IMR-90 (cell line): ENCODE measurements at regions not wholly inside any gene's neighbourhood (a gene's known extent, or its start where the extent isn't known, plus 50 kb on each side); places are given as distances from the start of the nearest gene placed in this dataset.

Experiments
- ATAC-seq: fragments of 200-7000 bp; cut with Tn5 transposase; 2 replicates; pipeline ENCODE4 v1.9.1; 2020; ENCODE audit warnings: low read depth, mild to moderate bottlenecking, moderate library complexity
- BruUV-seq: library from RNA; stranded (reverse); fragments of 400-500 nt; replicated peaks from 2 replicates; lab custom pipeline; 2021; lab: Mats Ljungman, UMichigan
- CTCF ChIA-PET: fragments of 300-600 bp; formaldehyde crosslinking; extraction: SDS; loops from one replicate; lab custom pipeline; 2021; ENCODE audit warnings: antibody characterized with exemption; lab: Yijun Ruan, JAX
- POLR2A ChIA-PET: fragments of 300-600 bp; sonication (Branson Sonifier 250); formaldehyde crosslinking; loops from one replicate; lab custom pipeline; 2022; ENCODE audit warnings: antibody characterized with exemption; ENCODE audit not compliant: unreplicated experiment; lab: Charles Lee
- DNase-seq: peaks from one replicate; pipeline ENCODE4 v3.0.0; 2013
- H2AFZ ChIP-seq: replicated peaks from 2 replicates; pipeline ENCODE3; 2013; ENCODE audit warnings: low read length, mild to moderate bottlenecking; ENCODE audit not compliant: poor library complexity
- H2AK5ac ChIP-seq: 2 replicates; pipeline ENCODE4 v1.6.1; 2013; ENCODE audit warnings: low read depth, low read length, inconsistent platforms
- H2AK9ac ChIP-seq: replicated peaks from 2 replicates; pipeline ENCODE3; 2013; ENCODE audit warnings: mild to moderate bottlenecking, low read depth, low read length, moderate library complexity; ENCODE audit not compliant: poor library complexity
- H2BK120ac ChIP-seq: 2 replicates; pipeline ENCODE4 v1.6.1; 2013; ENCODE audit warnings: low read depth, low read length, inconsistent platforms
- H2BK15ac ChIP-seq: 3 replicates; pipeline ENCODE4 v1.6.1; 2013; ENCODE audit warnings: low read depth, low read length, inconsistent platforms
- H2BK20ac ChIP-seq: 2 replicates; pipeline ENCODE4 v1.6.1; 2013; ENCODE audit warnings: low read depth, mild to moderate bottlenecking, inconsistent platforms, low read length, moderate library complexity
- H2BK5ac ChIP-seq: 2 replicates; pipeline ENCODE4 v1.6.1; 2013; ENCODE audit warnings: mild to moderate bottlenecking, low read depth, low read length, inconsistent platforms; ENCODE audit not compliant: poor library complexity, severe bottlenecking
- H3K14ac ChIP-seq: replicated peaks from 2 replicates; pipeline ENCODE4 v1.6.1; 2013; ENCODE audit warnings: low read depth, low read length, inconsistent platforms
- H3K18ac ChIP-seq: 2 replicates; pipeline ENCODE4 v1.6.1; 2013; ENCODE audit warnings: low read depth, low read length, control low read depth
- H3K23ac ChIP-seq: 2 replicates; pipeline ENCODE4 v1.6.1; 2013; ENCODE audit warnings: low read depth, low read length, inconsistent platforms
- H3K27ac ChIP-seq: 2 replicates; pipeline ENCODE4 v1.5.1; 2013; ENCODE audit warnings: mild to moderate bottlenecking, control low read depth, low read length; ENCODE audit not compliant: insufficient read depth
- H3K27me3 ChIP-seq: 2 replicates; pipeline ENCODE4 v1.6.1; 2013; ENCODE audit warnings: low read length; ENCODE audit not compliant: control insufficient read depth, insufficient read depth
- H3K36me3 ChIP-seq: 2 replicates; pipeline ENCODE4 v1.6.1; 2013; ENCODE audit warnings: low read length, mixed read lengths; ENCODE audit not compliant: control insufficient read depth, insufficient read depth
- H3K4ac ChIP-seq: 2 replicates; pipeline ENCODE4 v1.6.1; 2013; ENCODE audit warnings: low read depth, low read length, inconsistent platforms
- H3K4me1 ChIP-seq: 2 replicates; pipeline ENCODE4 v1.6.1; 2013; ENCODE audit warnings: low read length, mixed read lengths; ENCODE audit not compliant: control insufficient read depth, insufficient read depth
- H3K4me2 ChIP-seq: 2 replicates; pipeline ENCODE4 v1.6.1; 2013; ENCODE audit warnings: low read depth, mild to moderate bottlenecking, control low read depth, low read length, moderate library complexity
- H3K4me3 ChIP-seq: 2 replicates; pipeline ENCODE4 v1.5.1; 2013; ENCODE audit warnings: low read depth, mild to moderate bottlenecking, control low read depth, low read length, moderate library complexity; ENCODE audit not compliant: insufficient read depth
- H3K56ac ChIP-seq: 2 replicates; pipeline ENCODE4 v1.6.1; 2013; ENCODE audit warnings: low read length, inconsistent platforms; ENCODE audit not compliant: insufficient read depth; ENCODE audit errors: extremely low read depth
- H3K79me1 ChIP-seq, 2 experiments: 2 replicates each; pipeline ENCODE4 v1.6.1; 2013; ENCODE audit warnings: low read length in 2 of 2, inconsistent platforms in 1 of 2, low read depth in 1 of 2
- H3K9ac ChIP-seq: 2 replicates; pipeline ENCODE4 v1.6.1; 2013; ENCODE audit warnings: low read depth, low read length, control low read depth
- H3K9me1 ChIP-seq: 2 replicates; pipeline ENCODE4 v1.6.1; 2013; ENCODE audit warnings: low read length, inconsistent platforms; ENCODE audit not compliant: insufficient read depth
- H3K9me3 ChIP-seq: 2 replicates; pipeline ENCODE4 v1.6.1; 2013; ENCODE audit warnings: low read length; ENCODE audit not compliant: control insufficient read depth, insufficient read depth
- H4K20me1 ChIP-seq: 2 replicates; pipeline ENCODE4 v1.6.1; 2013; ENCODE audit warnings: low read length, inconsistent platforms; ENCODE audit not compliant: insufficient read depth
- H4K5ac ChIP-seq: 2 replicates; pipeline ENCODE4 v1.6.1; 2013; ENCODE audit warnings: mild to moderate bottlenecking, low read depth, low read length, control low read depth
- H4K8ac ChIP-seq, 2 experiments: 2 replicates each; pipeline ENCODE4 v1.6.1; 2013; ENCODE audit warnings: low read depth in 2 of 2, low read length in 2 of 2, control low read depth in 1 of 2, inconsistent platforms in 1 of 2
- H4K91ac ChIP-seq: 2 replicates; pipeline ENCODE4 v1.6.1; 2013; ENCODE audit warnings: low read depth, low read length, inconsistent platforms; ENCODE audit not compliant: insufficient read depth
- BHLHE40 ChIP-seq: fragments of 150-350 bp; IDR thresholded peaks from 2 replicates; pipeline ENCODE4 v1.6.1; 2016; ENCODE audit warnings: mild to moderate bottlenecking, low read depth, low read length
- CEBPB ChIP-seq: IDR thresholded peaks from 2 replicates; pipeline ENCODE4 v1.6.1; 2012; ENCODE audit warnings: low read depth, low read length, improper control_type of control experiment
- CHD1 ChIP-seq: IDR thresholded peaks from 2 replicates; pipeline ENCODE4 v1.6.1; 2012; ENCODE audit warnings: low read depth, low read length, improper control_type of control experiment
- CTCF ChIP-seq: conservative IDR thresholded peaks from 2 replicates; pipeline ENCODE4 v1.5.1; 2012; ENCODE audit warnings: mild to moderate bottlenecking, low read depth, low read length, improper control_type of control experiment
- ELK1 ChIP-seq: fragments of 150-350 bp; IDR thresholded peaks from 2 replicates; pipeline ENCODE4 v1.6.1; 2016; ENCODE audit warnings: low read depth, mild to moderate bottlenecking, low read length, moderate library complexity, borderline replicate concordance
- FOS ChIP-seq: fragments of 150-350 bp; IDR thresholded peaks from 2 replicates; pipeline ENCODE4 v1.6.1; 2016; ENCODE audit warnings: low read depth, low read length
- MAFK ChIP-seq: IDR thresholded peaks from 2 replicates; pipeline ENCODE4 v1.6.1; 2012; ENCODE audit warnings: low read depth, low read length, improper control_type of control experiment
- MAZ ChIP-seq: IDR thresholded peaks from 2 replicates; pipeline ENCODE4 v1.6.1; 2012; ENCODE audit warnings: low read depth, mild to moderate bottlenecking, low read length, improper control_type of control experiment, moderate library complexity, borderline replicate concordance
- MXI1 ChIP-seq: IDR thresholded peaks from 2 replicates; pipeline ENCODE4 v1.6.1; 2012; ENCODE audit warnings: low read depth, mild to moderate bottlenecking, low read length, moderate library complexity, borderline replicate concordance
- NFE2L2 ChIP-seq: fragments of 150-350 bp; IDR thresholded peaks from 2 replicates; pipeline ENCODE4 v1.6.1; 2016; ENCODE audit warnings: low read depth, mild to moderate bottlenecking, low read length
- RAD21 ChIP-seq: IDR thresholded peaks from 2 replicates; pipeline ENCODE4 v1.6.1; 2012; ENCODE audit warnings: low read length, improper control_type of control experiment
- RCOR1 ChIP-seq: IDR thresholded peaks from 2 replicates; pipeline ENCODE4 v1.6.1; 2012; ENCODE audit warnings: mild to moderate bottlenecking, low read length, improper control_type of control experiment; ENCODE audit not compliant: insufficient replicate concordance
- RFX5 ChIP-seq: IDR thresholded peaks from 2 replicates; pipeline ENCODE4 v1.8.0; 2012; ENCODE audit warnings: low read depth, mild to moderate bottlenecking, low read length, moderate library complexity
- SMC3 ChIP-seq: fragments of 150-350 bp; IDR thresholded peaks from 2 replicates; pipeline ENCODE4 v1.6.1; 2016; ENCODE audit warnings: low read depth, mild to moderate bottlenecking, antibody characterized with exemption, low read length, moderate library complexity
- WGBS, 2 experiments: methylation state at CpG; one replicate each; pipeline versions ENCODE4 v1.1.5 to v1.1.7; 2013; ENCODE audit warnings: missing lambda C conversion rate in 2 of 2; ENCODE audit not compliant: insufficient read length in 1 of 2; ENCODE audit errors: extremely low coverage in 2 of 2; 5-methylcytosine and 5-hydroxymethylcytosine counted together
- dilution Hi-C: fragments of 300-500 bp; cut with HindIII; formaldehyde crosslinking; loops from one replicate; pipeline ENCODE4 v1.14.3; 2018; ENCODE audit warnings: low sequenced_read_pairs; ENCODE audit not compliant: unreplicated experiment
- in situ Hi-C: fragments of 300-500 bp; cut with MboI; formaldehyde crosslinking; loops from 3 replicates; pipeline ENCODE4 v1.14.3; 2019; ENCODE audit warnings: low sequenced_read_pairs, inconsistent platforms, mixed read lengths
- intact Hi-C: fragments of 100-400 bp; cut with micrococcal nuclease; formaldehyde crosslinking; loops from 2 replicates; pipeline ENCODE4 v1.10.0; 2022

- ATAC-seq (peak; percentile 8; the same call in 1 of the 2 replicates), DNase-seq (peak; percentile 18)
- dilution Hi-C loops = no loop called here
- Histone ChIP-seq H2BK120ac (peak overlapping the region; percentile 55), H3K18ac (peak overlapping the region; percentile 88), H2AK9ac (no peak overlapping the region), H2BK15ac (no peak overlapping the region; the same call in 2 of the 3 replicates), H3K27ac (peak overlapping the region; percentile 25; the same call in 1 of the 2 replicates), H3K56ac (no peak overlapping the region), H4K20me1 (no peaks in the 10 kb centered on the region), H4K8ac (peak overlapping the region in 1 of 2 experiments; percentile 46; a peak in 1 of 4 replicates), H3K27me3 (no peaks in the 10 kb centered on the region), H2BK5ac (peak overlapping the region; percentile 63), H3K4me3 (no peak overlapping the region), H2AK5ac (no peak overlapping the region), H4K91ac (peak overlapping the region; percentile 59), H3K9ac (no peak overlapping the region), H2BK20ac (peak overlapping the region; percentile 72; the same call in 1 of the 2 replicates), H3K23ac (peak overlapping the region; percentile 54; the same call in 1 of the 2 replicates), H3K4me1 (peaks cover 14% of the 10 kb centered on the region), H2AFZ (no peak overlapping the region), H3K4me2 (no peak overlapping the region), H3K36me3 (no peaks in the 10 kb centered on the region), H3K79me1 (no peaks in the 10 kb centered on the region), H3K9me1 (peaks cover 4% of the 10 kb centered on the region; the same call in 1 of the 2 replicates), H3K4ac (peak overlapping the region; percentile 10; the same call in 1 of the 2 replicates), H3K9me3 (no peaks in the 10 kb centered on the region), H4K5ac (peak overlapping the region; percentile 75; the same call in 1 of the 2 replicates), H3K14ac (peak overlapping the region; percentile 80; the same call in 1 of the 2 replicates)
- CTCF ChIA-PET = no interaction called here
- POLR2A ChIA-PET = no interaction called here
- intact Hi-C loops = loop anchor here (10.0 kb wide), 1 partner anchor 388 kb away; the partner anchor contains the start of gene VEGFC
- no TSS peak for BruUV-seq
- WGBS, 2 experiments = no CpG with 5 or more reads among the region's 1 CpG
- no peak for TF ChIP-seq FOS
- TF ChIP-seq RFX5 = no peak
- no peak for TF ChIP-seq MAFK
- no peak for TF ChIP-seq RAD21
- TF ChIP-seq ELK1 = no peak
- TF ChIP-seq RCOR1 = no peak
- TF ChIP-seq CEBPB = no peak
- TF ChIP-seq NFE2L2 = no peak
- TF ChIP-seq MAZ = no peak
- TF ChIP-seq CTCF = no peak
- no peak for TF ChIP-seq CHD1
- TF ChIP-seq SMC3 = no peak
- no peak for TF ChIP-seq MXI1
- no peak for TF ChIP-seq BHLHE40
- in situ Hi-C loops = no loop called here
Observed at GRCh38 chr4:177182728-177183127, 126.9 kb upstream of the NEIL3 start.
